Smooth muscle cell (in vitro differentiated cells): ENCODE measurements at regions not wholly inside any gene's neighbourhood (a gene's known extent, or its start where the extent isn't known, plus 50 kb on each side); places are given as distances from the start of the nearest gene placed in this dataset.

Experiments used
- DNase-seq: peaks from one replicate; lab custom pipeline; 2025; ENCODE audit not compliant: unreplicated experiment; lab: John Stamatoyannopoulos, UW
- H2AFZ ChIP-seq: fragments of 200-600 bp; sonication (generic); 2 replicates; pipeline ENCODE4 v1.6.0; 2016; ENCODE audit warnings: antibody characterized with exemption, low read depth, mild to moderate bottlenecking
- H3F3A ChIP-seq: fragments of 200-600 bp; sonication (generic); 2 replicates; pipeline ENCODE4 v1.6.0; 2017; ENCODE audit warnings: antibody characterized with exemption, low read depth
- H3K27ac ChIP-seq: fragments of 200-600 bp; sonication (generic); 2 replicates; pipeline ENCODE4 v1.5.1; 2016; ENCODE audit warnings: low read depth, mild to moderate bottlenecking
- H3K27me3 ChIP-seq: fragments of 200-600 bp; sonication (generic); 2 replicates; pipeline ENCODE4 v1.6.1; 2016; ENCODE audit warnings: low read depth, mild to moderate bottlenecking
- H3K36me3 ChIP-seq: fragments of 200-600 bp; sonication (generic); 2 replicates; pipeline ENCODE4 v1.5.1; 2016; ENCODE audit warnings: low read depth
- H3K4me1 ChIP-seq: fragments of 200-600 bp; sonication (generic); 2 replicates; pipeline ENCODE4 v1.5.1; 2016; ENCODE audit warnings: low read depth
- H3K4me2 ChIP-seq: fragments of 200-600 bp; sonication (generic); 2 replicates; pipeline ENCODE4 v1.6.0; 2016; ENCODE audit warnings: mild to moderate bottlenecking
- H3K4me3 ChIP-seq: fragments of 200-600 bp; sonication (generic); 2 replicates; pipeline ENCODE4 v1.5.1; 2016; ENCODE audit warnings: mild to moderate bottlenecking
- H3K79me2 ChIP-seq: fragments of 200-600 bp; sonication (generic); 2 replicates; pipeline ENCODE4 v1.6.0; 2016; ENCODE audit warnings: low read depth, mild to moderate bottlenecking
- H3K9ac ChIP-seq: fragments of 200-600 bp; sonication (generic); 2 replicates; pipeline ENCODE4 v1.6.0; 2016; ENCODE audit warnings: low read depth
- H3K9me3 ChIP-seq: fragments of 200-600 bp; sonication (generic); replicated peaks from 2 replicates; pipeline ENCODE4 v1.5.1; 2016; ENCODE audit warnings: low read depth
- H4K20me1 ChIP-seq: fragments of 200-600 bp; sonication (generic); 2 replicates; pipeline ENCODE4 v1.6.0; 2016; ENCODE audit warnings: low read depth
- WGBS: methylation state at CpG from one replicate; pipeline ENCODE4 v1.1.7; 2016; ENCODE audit warnings: low lambda C conversion rate; 5-methylcytosine and 5-hydroxymethylcytosine counted together
- TF ChIP-seq, protein P1 (sequence below): fragments of 200-600 bp; sonication (generic); IDR thresholded peaks from 2 replicates; pipeline ENCODE4 v1.5.1; 2017; ENCODE audit warnings: borderline replicate concordance, mild to moderate bottlenecking, antibody characterized with exemption; ENCODE audit not compliant: insufficient read depth, poor library complexity, severe bottlenecking

DNA sequence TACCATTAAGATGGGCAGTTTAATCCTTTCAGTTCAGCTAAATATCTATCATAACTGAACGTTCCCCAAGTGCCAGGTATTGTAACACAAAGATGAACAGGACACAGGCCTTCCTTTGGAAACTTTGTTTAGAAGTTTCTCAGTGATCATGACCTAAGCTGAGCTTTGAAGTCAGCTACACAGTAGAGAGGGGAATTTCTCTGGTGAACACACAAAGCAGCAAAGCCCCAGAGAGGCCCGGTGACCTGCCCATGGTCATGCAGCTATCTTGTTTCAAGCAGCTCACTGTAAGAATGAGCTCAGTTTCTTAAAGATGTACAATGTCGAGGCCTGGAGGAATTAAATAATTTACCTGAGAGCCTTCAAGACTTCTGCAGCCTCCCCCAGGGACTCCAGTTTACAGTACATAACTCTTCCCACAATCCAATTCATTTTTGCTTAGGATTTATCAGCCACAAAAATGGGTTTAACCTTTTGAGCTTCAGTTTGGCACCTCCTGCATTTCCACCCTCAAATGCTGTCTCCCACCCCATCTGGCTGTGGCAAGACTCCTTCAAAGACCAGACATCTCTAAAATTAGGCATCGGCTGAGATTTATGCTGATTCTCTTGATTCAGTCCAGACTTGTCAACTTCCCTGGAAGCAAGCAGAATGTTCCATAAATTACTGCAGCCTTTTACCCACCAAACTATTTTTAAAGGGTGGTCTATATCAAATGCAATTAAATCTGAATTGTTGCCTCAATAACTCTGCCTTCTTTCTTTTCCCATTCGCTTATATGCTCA, 325.6 kb downstream of the TXNL1 start:
- Histone ChIP-seq H3K79me2 (no peaks in the 10 kb centered on the region), H3K27me3 (no peaks in the 10 kb centered on the region), H3K9ac (no peak overlapping the region), H3K9me3 (no peaks in the 10 kb centered on the region), H2AFZ (peak overlapping the region; percentile 28), H3K4me3 (no peak overlapping the region), H3K4me2 (no peak overlapping the region), H3K4me1 (no peaks in the 10 kb centered on the region), H4K20me1 (no peaks in the 10 kb centered on the region), H3F3A (no peaks in the 10 kb centered on the region), H3K27ac (no peak overlapping the region), H3K36me3 (no peaks in the 10 kb centered on the region)
- TF ChIP-seq, protein P1, sequence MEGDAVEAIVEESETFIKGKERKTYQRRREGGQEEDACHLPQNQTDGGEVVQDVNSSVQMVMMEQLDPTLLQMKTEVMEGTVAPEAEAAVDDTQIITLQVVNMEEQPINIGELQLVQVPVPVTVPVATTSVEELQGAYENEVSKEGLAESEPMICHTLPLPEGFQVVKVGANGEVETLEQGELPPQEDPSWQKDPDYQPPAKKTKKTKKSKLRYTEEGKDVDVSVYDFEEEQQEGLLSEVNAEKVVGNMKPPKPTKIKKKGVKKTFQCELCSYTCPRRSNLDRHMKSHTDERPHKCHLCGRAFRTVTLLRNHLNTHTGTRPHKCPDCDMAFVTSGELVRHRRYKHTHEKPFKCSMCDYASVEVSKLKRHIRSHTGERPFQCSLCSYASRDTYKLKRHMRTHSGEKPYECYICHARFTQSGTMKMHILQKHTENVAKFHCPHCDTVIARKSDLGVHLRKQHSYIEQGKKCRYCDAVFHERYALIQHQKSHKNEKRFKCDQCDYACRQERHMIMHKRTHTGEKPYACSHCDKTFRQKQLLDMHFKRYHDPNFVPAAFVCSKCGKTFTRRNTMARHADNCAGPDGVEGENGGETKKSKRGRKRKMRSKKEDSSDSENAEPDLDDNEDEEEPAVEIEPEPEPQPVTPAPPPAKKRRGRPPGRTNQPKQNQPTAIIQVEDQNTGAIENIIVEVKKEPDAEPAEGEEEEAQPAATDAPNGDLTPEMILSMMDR = no peak
- DNase-seq = no peak
- 74% methylated on average over 5 of the region's 5 CpGs for WGBS

DNA sequence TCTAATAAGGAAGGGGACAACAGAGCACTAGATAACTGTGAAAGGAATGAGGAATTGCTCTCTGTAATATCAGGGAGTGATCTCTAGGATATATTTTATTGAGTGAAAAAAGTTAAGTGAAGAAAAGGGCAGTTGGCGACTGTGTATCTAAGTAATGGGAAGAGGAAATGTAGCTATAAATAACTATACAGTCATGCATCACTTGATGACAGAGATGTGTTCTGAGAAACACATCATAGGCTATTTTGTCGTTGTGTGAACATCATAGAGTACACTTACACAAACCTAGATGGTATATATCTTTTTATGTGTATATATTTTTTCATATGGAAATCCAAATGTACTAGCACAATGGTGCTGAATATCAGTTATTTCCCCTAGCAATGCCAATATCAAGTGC, 329.3 kb downstream of the TXNL1 start:
- DNase-seq = no peak
- Histone ChIP-seq H3F3A (no peaks in the 10 kb centered on the region), H3K9ac (no peak overlapping the region), H3K4me3 (no peak overlapping the region), H4K20me1 (no peaks in the 10 kb centered on the region), H3K79me2 (no peaks in the 10 kb centered on the region), H2AFZ (no peak overlapping the region), H3K27ac (no peak overlapping the region), H3K4me1 (no peaks in the 10 kb centered on the region), H3K9me3 (no peaks in the 10 kb centered on the region), H3K27me3 (no peaks in the 10 kb centered on the region), H3K4me2 (no peak overlapping the region), H3K36me3 (no peaks in the 10 kb centered on the region)
- 70% methylated on average over 2 of the region's 2 CpGs for WGBS
- TF ChIP-seq, protein P1 = no peak

DNA sequence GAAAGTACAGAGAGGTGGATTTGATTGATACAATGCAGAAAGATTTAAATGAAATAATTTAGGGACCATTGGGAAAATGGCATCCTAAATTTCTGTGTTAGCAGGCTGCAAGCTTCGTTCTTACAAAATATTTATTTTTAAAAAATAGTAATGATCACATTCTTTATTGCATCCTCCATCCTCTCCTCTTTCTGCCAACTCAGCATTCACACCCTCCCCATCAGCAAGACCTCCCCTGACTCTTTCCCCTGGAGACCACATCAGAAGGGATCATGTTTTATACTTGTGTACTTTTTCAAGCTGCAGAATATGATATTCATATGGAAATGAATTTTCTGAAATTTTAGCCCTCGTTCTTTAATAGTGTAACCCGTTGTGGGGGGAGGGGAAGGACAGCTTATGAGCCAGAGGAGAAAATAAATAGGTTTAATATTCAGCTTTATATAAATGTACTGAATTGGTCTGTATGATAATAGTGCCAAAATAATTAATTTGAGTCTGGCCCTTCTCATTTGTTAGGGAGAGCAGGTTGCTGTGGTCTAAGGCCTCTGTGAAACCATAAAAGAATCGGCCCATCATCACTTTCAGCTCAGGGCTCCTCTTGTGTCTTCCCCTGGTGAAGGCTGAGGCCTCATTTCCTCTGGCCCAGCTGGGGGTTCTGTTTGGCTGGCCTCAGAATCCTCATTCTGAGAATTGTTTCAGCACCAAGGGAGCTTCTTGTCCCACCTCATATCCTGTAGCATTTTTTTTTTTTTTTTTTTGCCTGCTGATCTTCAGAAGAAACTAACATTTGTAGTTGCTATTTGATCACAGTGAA, 330.8 kb downstream of the TXNL1 start:
- Histone ChIP-seq H3K4me3 (no peak overlapping the region), H3K27me3 (no peaks in the 10 kb centered on the region), H3K9me3 (no peaks in the 10 kb centered on the region), H3K4me2 (no peak overlapping the region), H3K27ac (no peak overlapping the region), H3K4me1 (no peaks in the 10 kb centered on the region), H3K9ac (no peak overlapping the region), H3K36me3 (no peaks in the 10 kb centered on the region), H4K20me1 (no peaks in the 10 kb centered on the region), H3K79me2 (no peaks in the 10 kb centered on the region), H3F3A (no peaks in the 10 kb centered on the region), H2AFZ (no peak overlapping the region)
- TF ChIP-seq, protein P1 = no peak
- WGBS = 89% methylated on average over 4 of the region's 4 CpGs
- no peak for DNase-seq
